COR-L47 (cell line): ENCODE measurements at regions not wholly inside any gene's neighbourhood (a gene's known extent, or its start where the extent isn't known, plus 50 kb on each side); places are given as distances from the start of the nearest gene placed in this dataset.

Experiments used
- DNase-seq: peaks from one replicate; lab custom pipeline; 2025; lab: John Stamatoyannopoulos, UW

DNA sequence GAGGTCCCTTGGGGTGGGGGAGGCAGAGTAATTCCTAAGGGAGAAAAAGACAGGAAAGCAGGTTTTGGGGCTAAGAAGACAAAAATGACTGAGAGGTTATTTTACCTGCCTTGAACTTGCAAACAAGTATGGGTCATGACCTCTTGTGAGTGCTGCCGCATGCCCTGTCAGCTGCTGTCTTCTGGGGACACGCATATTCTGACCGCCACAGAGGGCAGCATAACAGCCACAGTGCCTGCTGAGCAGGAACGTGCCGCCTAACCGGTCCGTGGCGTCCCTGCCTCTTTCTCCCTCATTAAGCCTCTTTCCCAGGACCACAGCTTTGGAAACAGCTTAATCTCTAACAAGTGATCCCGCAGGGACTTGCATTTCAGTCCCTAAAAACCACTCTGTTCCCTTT is 51.3 kb upstream of the KCNA1 start:
- no peak for DNase-seq

DNA sequence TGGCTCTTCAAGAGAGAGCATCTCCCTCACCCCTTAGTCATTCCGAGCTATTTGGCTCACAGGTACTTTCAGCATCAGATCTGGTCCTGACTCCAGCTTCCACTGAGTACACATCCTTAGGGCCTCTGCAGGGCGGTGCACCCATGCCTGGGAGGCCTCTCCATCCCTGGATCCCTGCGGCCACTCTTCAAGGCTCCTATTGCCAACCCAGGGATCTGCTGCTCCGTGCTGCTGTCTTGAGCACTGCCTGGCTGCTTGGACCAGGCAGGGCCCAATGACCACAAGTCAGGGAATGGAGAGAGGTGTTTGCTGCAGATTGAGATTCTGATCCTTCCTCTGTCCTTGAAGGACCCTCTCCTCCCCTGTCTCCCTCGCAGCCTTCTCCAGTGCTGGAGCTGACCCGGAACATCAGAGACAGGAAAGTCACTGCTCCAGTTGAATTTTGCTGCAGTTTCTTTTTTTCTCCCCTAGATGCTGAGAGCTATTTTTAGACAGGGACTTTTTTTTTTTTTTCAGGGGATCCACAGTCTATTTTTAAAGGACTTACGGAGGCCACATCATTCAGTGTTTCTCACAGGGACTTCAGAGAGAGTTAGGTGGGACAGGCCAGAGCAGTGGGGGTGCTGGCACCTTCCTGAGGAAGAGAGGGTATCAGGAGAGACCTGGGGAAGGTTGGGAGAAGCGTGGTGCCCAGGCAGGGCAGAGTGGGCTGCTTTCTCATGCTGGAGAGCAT is 50.1 kb upstream of the KCNA1 start:
- no peak for DNase-seq
